ENCODE measurements at regions not wholly inside any gene's neighbourhood (a gene's known extent, or its start where the extent isn't known, plus 50 kb on each side); places are given as distances from the start of the nearest gene placed in this dataset.
"Not testable (repeated sequence)": the region's sequence is repeated elsewhere in the genome, so short reads cannot be mapped to it uniquely, and the experiment has no call there.

DNA sequence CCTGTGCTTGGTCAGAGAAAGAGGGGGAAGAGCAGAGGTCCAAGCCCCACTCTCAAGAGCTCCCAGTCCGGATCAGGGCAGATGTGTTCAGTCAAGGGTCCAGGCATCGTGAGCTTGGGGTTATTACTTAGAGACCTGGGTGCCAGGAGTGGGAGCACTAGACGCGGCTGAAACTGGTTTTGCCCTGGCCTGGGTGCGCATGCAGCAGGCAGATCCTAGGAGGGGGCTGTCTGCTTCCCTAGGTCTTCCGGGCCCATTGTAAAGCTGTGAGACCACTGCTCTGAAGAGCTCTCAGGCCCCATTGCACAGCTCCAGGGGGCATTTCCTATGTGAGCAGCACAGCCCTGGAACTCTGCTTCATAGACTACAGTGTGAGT, 204.9 kb upstream of the LINGO1 start:
- DNase-seq: no peak

- no peak for DNase-seq
Measured at GRCh38 chr15:77836906-77837648, 204.4 kb upstream of the LINGO1 start.

- DNase-seq: no peak
Measured at GRCh38 chr15:77836121-77836692, 203.5 kb upstream of the LINGO1 start.

GRCh38 chr15:77834276-77834990, 201.7 kb upstream of the LINGO1 start:
- DNase-seq: no peak

DNA sequence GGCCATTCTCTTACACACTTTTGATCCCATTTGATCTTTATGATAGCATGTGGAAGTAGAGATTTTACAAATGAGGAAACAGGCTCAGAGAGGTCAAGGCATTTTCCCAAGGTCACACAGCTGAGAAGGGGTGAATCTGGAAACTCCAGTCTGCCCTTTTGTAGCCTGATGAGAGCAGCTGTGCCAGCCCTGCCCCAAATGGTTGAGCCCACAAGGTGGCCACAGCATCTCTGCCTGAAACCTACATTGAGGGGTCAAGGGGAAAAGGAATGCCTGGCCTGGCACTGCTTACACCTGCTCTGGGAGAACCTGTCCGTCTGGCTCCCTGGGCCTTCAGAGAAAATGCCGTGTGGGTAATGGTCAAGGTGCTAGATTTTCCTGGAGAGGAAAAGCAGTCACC, 200.2 kb upstream of the LINGO1 start:
- DNase-seq: no peak

DNA sequence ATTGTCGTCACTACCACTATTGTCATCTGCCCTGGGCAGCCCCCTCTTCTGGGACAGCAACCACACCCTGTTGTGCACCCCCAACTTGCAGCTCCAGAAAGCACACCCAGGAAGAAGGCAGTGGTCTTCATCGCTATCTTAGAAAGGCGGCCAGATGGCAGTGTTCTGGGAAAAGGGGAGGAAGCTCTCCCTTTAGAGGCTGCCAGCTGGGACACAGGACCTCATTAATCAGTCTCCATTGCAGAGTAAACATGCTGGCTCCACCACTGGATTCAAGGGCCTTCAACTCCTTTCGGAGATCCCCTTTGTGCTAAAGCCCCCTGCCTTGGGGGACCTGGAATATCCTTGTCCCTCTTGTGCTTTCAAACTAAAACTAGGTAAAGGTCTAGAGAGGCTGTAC, 199.3 kb upstream of the LINGO1 start:
- no peak for DNase-seq

GRCh38 chr15:77830051-77830468, 197.3 kb upstream of the LINGO1 start:
- DNase-seq: no peak

GRCh38 chr15:77829331-77829730, 196.6 kb upstream of the LINGO1 start:
- not testable (repeated sequence) for DNase-seq

DNA sequence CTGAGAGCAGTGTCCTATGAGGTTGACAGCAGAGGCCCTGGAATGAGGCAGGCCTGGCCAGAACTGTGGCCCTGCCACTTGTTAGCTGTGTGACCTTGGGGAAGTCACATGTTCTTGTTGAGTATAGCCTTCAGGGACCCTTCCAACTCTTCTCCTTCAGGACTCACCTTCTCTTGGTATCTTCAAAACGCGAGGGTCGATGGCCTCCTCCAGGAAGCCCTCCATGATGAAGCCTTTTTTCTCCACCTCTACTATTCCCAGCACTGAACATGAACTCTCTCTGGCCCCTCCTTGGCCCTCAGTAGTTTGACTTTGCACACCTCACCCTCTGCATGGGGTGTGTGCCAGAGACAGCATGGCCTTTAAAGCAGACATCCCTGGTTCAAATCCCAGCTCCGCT, 195.1 kb upstream of the LINGO1 start:
- DNase-seq: no peak

GRCh38 chr15:77826006-77826695, 193.4 kb upstream of the LINGO1 start:
- DNase-seq: no peak

GRCh38 chr15:77825546-77825945, 192.8 kb upstream of the LINGO1 start:
- no peak for DNase-seq

DNA sequence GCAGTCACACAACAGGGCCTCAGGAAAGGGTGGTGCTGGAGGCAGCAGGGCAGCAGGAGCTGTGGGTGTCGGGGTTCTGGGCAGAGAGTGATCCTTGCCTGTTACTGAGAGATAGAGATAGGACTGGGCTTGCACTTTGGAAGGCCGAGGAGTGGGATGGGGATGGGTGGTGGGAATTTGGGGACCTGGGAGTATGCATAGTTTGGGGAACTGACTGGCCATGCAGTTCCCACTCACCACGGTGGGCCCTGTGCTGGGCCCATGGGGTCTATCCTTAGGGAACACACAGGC, 192.5 kb upstream of the LINGO1 start:
- DNase-seq: no peak

DNA sequence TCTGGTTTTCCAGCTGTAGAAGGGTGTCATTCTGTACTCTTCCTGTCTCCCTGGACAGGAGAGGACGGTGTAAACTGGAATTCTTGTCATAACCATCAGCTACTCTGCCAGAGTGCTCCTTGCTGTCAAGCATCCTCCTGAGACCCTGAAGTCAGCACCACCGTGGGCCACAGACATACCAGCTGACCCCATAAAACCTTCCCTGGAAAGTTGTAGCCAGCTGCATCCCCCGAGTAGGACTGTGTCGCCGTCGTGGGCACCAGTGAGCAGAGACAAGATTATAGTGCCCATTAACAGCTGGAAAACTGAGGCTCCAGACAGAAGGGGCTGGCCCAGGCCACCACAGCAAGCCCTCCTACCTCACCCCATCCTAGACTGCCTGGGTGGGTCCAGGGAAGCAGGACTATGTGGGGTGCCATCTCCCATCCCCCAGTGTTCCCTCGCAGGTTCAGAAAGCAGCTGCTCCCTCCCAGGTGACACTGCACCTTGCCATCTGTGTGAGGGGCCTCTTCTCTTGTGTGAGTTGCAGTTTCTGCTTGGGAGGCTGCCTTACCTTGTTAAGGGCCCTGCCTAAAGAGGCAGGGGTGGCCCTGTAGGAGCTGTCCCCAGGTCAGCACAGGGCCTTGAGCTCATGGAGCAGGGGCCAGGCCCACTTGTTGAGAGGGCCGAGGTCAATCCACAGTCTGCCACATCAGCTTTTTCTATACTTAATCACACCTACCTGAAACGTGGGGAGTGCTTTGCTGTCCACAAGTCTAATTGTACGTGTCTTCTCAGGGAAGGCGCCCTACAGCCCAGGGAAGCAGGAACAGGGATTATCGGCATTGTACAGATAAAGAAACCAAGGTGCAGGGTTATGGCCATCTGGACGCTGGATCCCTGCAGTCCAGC, 191.9 kb upstream of the LINGO1 start:
- DNase-seq: no peak

- no peak for DNase-seq
Measured at GRCh38 chr15:77823736-77824135, 191.0 kb upstream of the LINGO1 start.

DNA sequence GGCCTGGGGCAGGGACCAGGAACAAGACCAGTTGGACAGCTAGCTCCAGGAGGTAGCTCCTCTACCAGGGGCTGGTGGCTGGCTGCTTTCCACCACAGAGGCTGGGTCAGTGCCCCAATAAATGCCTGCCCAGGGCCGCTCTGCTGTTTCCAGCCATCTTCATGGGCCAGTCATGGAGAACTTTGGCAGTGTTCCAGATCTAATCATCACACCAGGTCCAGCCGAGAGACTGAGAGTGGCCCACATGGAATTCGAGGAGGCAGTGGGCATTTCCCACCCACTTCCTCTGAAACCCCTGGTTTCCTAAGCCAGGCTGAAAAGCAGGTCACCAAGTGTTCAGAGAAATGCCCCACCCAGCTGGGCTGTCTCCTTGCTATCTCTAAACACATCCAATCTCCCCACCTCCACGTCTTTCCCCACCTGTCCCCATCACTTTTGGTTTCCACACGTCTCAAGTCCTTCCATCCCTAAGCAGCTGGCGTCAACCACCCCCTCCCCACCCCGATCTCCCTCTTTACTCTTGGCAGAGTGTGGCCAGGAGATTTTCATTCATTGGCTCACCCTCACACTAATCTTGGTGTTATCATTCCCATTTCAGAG, 190.0 kb upstream of the LINGO1 start:
- no peak for DNase-seq

GRCh38 chr15:77821959-77822256, 189.2 kb upstream of the LINGO1 start:
- DNase-seq: no peak

DNA sequence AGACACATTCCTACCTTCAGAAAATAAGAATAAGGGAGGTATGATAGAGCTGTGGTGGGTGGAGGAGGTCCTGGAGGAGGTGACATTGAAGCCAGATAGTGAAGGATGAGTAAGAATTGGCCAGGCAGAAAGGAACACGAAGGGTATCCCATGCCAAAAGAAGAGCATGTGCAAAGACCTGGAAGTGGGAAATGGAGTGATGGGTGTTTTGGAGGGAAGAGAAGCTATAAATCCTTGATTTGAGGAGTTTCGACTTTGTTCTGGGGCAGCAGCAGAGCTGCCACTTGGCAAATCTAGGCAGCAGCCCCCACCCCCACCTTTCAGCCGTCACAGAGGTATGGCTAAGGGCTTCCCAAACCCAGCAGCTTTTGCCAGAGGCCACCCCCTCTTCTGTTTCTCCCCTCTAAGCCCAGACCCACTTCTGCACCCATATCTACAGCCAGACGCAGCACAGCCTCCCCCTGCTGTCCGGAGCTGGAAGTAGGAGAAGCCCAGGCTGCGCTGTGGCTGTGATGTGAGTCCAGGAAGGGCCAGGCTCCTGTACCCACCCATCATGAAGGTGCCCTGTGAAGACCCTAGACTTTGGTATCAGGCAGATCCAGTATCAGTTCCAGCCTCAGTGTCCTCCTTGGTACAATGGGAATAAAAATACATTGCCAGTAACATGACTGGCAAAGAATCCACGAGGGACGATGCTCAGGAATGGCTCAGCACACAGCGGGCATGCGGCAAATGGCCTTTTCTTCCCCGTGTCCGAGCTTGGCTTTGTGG, 188.7 kb upstream of the LINGO1 start:
- DNase-seq: peak; percentile 23

GRCh38 chr15:77819851-77820728, 187.4 kb upstream of the LINGO1 start:
- no peak for DNase-seq

- no peak for DNase-seq
Measured at GRCh38 chr15:77819048-77819850, 186.5 kb upstream of the LINGO1 start.

GRCh38 chr15:77818484-77819047, 185.9 kb upstream of the LINGO1 start:
- DNase-seq: no peak
